NCI-H2029 treated with DMSO at 0.1 percent for 48 hours (cell line): ENCODE measurements at regions not wholly inside any gene's neighbourhood (a gene's known extent, or its start where the extent isn't known, plus 50 kb on each side); places are given as distances from the start of the nearest gene placed in this dataset.

Experiments used
- DNase-seq: peaks from one replicate; lab custom pipeline; 2025; lab: John Stamatoyannopoulos, UW

DNA sequence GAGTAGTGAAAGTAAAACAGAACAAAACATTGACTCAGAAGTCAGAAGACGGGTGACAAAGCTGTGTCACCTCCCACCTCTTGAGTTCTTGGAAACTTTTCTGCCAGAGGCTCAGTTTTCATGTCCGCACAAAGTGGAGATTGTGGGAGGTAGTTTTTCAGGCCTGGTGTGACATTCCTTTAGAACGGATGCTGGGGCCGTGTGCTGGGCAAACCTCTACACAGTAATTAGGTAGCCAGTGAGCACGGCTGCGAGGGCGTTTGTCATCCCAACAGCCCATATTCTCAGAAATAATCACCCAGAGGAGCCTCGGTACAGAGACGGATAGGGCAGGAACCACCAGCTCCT, 1054.4 kb downstream of the TBC1D22A start:
- DNase-seq = no peak

DNA sequence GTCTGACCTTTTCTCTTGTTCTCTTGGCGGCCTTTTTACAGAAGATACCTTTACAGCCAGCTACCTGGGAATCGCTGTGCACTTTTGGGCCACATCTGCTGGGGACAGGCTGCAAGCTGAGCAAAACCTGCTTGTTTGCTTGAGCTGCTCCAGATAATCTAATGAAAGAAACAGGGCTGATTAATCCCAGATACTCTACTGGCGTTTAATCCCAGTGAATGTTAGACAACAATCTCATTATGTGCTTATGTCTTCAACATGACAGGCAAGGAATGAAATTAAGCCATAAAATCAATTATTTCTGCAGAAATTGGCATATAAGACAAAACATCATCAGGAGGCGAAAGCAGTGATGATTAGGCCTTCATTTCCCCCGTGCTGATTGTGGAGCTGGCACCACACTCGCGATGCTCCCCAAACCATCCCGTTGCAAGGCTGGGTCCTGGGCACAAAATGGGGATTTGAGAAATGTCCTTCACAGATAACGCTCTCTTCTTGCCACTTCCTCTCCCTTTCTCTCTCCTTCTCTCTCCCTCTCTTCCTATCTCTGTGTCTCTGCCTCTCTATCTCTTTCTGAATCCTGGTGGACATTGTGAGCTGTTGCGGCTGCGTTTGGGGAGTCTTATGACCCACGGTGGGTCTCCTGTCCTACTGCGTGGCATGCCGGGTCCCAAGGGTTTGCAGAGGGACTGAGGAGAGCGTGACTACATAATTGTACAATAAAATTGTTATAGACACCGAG, 1053.8 kb downstream of the TBC1D22A start:
- DNase-seq = no peak

DNA sequence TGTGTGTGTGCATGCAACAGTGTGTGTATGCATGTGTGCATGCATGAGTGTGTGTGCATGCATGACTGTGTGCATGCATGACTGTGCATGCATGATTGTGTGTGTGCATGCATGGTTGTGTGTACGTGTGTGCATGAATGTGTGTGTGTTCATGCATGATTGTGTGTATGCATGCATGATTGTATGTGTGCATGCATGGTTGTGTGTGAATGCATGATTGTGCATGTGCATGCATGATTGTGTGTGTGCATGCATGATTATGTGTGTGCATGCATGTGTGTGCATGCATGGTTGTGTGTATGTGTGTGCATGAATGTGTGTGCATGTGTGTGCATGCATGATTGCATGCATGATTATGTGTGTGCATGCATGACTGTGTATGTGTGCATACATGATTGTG, 1052.0 kb downstream of the TBC1D22A start:
- no peak for DNase-seq

DNA sequence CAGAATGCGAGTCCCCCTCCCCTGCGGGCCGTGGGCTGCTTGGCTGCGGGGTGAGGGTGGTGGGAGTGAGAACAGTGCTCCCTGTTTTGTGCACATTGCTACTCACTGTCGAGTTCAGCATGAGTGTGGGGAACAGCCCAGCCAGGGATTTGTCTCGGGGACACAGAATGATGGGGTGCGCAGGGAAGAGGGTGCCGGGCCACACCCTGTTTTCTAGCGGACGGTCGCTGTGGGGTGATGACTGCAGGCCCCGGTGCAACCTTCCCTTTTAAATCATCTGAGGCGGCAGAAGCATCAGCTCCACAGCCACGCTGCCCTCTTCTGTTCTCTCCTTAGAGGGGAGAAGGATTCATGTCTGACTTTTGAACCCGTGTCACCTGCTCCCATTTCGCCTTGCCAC, 1051.2 kb downstream of the TBC1D22A start:
- DNase-seq = no peak

DNA sequence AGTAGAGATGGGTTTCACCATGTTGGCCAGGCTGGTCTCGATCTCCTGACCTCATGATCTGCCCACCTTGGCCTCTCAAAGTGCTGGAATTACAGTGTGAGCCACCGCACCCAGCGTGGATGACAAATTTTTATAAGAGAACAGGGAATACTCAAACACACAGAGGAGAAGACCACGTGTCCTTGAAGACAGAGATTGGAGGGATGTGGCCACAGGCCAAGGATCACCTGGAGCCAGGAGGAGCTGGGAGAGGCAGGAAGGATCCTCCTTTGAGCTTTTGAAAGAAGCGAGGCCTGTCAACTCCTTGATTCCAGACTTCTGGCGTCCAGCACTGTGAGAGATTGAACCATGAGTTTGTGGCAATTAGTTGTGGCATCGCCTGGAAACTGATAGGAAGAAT, 1049.5 kb downstream of the TBC1D22A start:
- DNase-seq = no peak

DNA sequence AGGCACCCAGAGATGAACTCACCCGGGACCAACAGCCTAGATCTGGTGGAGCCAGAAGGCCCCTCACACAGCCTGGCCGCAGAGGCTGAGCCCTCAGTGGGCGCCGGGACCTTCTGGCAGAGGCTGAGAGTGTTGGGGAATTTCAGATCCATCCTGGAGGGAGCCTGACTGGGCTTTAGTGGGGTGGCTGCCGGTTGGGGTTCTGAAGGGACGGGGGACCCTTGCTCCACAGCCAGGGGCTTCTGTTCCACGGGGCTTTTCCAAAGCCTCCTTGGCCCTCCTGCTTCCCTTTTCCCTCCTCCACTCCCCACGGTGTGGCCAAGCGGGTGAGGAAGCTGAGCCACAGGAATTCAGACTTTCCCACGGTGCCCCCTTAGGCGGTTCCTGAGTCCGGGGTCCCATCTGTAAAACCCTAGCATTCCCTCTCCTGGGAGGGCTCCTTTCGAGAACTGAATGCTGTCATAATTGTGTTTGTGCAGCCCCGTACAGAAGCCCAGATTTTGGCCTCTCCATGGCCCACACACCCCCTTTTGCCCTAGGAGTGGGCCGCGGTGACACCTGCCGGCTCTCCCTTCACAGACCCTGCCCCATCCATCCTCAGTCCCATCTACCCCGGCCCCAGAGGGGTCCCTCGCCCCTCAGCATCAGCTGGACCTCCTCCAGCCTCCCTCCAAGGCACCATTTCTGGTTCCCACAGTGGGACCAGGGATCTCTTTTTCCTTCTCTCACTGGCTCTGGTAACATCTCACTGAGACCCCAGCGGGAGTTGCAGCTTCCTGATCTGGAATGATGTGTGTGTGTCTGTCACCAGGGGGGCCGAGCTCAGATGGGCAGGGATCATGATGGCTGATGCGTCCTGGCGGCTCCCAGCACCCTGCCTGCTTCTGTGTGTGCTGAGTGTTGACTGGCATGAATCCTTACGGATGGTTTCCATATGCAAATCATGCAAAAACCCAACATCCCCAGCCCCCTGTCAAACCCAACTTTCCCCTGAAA, 1048.4 kb downstream of the TBC1D22A start:
- DNase-seq = no peak

DNA sequence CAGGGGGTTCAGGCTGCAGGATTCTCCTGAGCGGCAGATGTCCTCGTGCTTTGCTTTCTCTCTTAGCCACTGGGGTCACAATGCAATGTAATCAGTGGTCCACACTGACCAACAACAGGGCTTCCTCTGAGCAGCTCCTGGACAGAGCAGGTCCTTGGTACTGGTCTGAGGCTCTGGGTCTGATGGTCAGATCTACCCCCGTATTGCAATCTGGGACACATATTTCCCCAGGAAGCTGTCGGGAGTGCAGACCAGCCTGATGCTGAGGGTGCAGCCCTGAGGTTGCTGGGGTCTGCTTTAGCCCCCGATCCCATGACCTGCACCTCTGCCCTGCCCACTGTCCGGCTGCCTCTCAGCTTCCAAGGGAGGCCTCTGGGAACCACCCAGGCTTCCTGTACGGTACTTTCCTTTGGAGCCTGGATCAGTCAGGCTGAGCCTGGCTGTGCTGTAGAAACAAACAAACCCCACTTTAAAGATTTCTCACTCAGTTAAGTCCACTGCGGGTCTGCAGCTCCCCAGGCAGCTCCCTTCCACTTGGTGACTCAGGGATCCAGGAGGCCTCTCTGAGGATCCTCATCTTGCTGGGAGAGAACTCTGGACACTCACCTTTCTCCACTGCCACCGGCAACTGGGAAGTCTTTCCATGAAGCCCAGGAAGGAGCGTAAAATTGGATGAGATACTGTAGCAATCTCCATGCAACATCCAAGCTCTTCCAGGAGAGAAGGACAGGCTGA, 1046.6 kb downstream of the TBC1D22A start:
- no peak for DNase-seq

DNA sequence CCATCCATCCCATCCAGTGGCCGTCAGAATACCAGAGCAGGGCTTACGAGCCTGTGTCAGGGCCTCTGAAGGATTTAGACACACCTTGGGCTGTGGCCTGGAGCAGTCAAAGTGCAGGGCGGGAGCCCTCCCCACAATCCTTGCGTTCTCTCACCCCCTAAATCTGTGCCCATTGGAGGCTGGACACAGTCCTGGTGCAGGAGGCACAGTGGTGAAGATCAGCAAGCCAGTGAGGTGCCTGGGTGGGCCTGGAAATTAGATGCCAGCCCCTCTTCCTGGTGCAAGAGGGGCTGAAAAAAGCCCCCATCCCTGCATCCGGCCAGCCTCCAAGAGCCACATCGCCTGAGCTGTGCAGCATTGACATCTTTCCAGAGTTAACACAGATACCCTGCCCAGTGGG, 1045.8 kb downstream of the TBC1D22A start:
- no peak for DNase-seq

DNA sequence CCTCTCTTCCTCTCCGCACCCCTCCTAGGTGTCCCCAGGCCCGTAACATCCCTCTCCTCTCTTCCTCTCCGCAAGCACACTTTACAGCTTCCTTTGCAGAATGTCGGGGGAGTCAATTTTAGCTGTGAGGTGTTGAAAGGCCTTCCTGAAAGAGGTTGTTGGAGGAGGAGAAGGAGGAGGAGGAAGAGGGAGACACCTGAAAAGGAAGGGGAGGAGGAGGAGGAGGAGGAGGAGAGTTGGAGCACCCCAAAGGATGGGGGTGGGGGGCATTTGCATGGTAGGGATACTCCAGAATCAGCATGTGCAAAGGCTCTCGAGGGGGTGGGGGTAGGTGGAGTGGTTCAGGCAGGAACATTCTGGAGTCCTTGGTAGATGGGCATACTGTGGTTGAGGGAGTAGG, 1045.1 kb downstream of the TBC1D22A start:
- DNase-seq = no peak

DNA sequence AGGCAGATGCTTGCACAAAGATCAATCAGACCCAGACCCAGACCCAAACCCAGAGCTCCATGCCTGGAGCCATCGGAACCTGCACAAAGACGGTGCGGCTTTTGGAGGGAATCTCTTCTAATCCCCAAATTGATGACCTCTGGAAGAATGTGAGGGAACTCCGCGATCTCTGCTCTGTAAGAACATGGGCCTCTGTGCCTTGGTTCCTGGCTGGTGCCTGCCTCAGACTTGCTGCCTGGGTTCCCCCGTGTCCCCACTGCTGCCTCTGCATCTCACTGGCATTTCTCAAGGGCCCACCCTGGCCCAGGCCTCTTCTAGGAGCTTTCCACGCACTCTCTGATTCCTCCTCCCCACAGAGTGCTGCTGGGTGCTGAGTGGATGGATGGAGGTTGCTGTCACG, 1044.4 kb downstream of the TBC1D22A start:
- DNase-seq = no peak

DNA sequence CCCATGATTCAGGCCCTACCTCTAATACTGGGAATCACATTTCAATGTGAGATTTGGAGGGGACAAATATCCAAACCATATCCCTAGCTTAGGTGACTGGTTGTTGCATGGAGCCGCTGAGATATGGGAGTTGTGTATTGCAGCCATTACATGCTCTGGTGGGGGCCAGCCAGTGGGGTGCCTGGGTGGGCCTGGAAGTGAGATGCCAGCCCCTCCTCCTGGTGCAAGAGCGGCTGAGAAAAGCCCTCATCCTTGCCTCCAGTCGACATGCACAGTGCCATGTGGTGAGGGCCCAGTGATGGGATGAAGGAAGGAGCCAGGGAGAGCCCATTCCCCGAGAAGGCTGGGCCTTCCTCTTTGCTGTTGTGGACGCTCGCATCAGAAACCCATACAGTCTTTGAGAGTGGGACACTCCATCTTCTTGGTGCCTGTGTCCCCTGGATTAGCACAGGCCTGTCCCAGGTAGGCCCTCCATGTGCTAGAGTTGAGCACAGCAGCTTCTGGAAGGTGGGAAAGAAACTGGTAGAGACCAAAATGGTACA, 1043.0 kb downstream of the TBC1D22A start:
- no peak for DNase-seq

DNA sequence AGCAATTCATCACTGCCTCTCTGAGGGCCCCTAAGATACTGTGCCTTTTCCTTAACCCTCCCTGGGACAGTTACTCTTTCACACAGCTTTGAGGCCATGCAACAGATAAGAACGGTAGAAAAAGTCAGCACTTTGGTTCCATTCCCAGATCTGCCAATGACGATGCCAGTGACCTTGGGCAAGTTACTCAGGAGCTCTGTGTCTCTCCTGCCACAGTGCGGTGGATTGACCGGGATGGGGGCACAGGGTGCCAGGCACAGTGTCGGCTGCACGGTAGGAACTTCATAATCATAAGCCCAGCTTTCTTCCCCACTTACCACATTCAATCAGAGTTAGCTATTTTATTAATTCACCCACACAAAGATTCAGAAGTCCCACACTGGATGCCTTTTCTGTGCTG, 1041.8 kb downstream of the TBC1D22A start:
- no peak for DNase-seq

DNA sequence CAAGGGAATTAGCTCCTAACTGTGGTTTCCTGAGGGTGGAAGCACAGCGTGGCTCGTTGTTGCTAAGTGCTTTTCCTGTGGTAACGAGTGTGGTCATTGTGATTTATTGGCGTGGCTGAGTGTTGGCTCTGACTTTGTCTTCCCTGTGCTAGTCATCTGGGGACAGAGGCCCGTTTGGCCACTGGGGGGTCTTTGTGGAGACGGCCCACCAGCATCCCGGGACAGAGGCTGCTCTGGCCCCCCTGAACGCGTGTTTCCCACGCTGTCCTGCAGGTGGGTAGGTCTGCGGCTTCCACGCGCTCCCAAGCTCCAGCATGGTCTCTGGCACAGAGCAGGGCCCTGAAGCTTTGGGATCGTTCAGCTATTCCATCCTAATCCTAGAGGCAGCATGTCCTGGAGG, 1040.0 kb downstream of the TBC1D22A start:
- DNase-seq = no peak

DNA sequence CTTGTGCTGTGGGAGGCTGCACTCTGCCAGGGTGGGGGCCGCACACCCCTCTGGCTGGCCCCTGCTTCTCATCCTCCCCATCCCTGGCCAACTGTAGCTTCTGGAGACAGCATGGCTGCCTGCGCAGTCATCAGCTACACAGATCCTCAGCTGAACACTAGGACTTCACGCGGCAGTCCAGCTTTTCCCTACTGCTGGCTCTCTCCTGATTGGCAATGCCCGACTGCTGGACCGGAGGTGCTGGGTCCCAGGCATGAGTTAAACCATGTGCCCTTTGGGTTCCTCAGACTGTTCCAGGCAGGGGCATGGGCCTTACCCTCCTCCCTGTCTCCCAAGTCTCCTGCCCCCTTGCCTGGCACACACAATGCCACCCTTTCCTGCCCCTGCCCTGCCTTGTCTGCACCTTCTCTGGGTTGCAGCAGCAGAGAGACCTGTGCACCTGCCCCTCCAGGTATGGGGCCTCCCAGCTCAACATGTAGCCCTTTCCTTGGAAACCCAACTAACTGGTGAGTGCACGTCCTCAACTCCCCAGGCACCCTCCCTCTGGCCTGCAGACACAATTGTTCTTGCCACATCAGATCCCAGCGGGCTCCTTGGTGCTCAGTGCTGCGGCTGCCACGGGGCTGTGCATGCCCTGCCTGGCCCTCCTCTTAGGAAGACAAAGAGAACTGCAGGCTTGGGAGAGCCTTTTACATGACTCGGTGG, 1039.2 kb downstream of the TBC1D22A start:
- no peak for DNase-seq

DNA sequence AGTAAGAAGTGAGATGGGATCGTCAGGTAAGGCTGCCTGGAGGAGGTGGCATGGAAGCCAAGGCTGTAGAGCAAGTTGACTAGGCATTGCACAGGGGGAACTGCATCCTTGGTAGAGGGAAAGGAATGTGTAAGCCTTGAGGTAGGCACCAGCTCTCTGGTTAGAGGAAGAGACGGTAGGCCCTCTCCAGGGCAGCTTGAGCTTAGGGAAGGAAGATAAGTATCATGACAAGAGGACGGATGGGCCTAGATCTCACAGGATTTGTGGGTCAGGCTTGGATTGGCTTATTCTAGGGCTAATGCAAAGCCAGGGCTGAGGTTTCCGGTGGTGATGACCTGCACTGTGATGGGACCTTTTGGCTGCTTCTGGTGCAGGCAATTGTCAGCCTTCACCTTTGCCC, 1035.8 kb downstream of the TBC1D22A start:
- DNase-seq = no peak

DNA sequence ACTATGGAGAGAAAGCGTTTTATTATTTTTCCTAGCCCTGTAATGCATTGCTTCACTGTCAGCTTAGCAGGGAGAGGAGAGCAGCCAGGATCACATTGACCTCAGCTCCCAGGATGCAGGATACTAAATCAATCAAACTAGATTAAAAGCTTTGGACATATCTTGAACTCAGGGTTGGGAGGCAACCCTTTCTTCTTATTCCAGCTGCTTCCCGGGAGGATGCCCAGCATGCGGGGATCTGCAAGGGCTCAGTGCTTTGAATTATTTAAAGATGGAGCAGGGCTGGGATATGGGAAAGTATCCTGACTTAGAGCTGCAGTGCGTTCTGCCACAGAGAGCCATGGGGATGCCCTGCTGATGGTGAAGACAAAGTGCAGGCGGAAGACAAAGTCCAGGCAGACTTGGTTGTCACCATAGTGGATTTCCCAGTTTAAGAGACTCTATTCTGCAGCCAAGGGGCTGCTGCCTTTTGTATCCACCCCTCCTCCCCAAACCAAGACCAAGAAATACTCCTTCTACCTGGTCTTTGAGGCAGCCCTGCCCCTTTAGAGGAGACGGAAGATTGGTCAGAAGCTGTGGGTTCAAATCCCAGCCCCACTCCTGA, 1035.0 kb downstream of the TBC1D22A start:
- no peak for DNase-seq

DNA sequence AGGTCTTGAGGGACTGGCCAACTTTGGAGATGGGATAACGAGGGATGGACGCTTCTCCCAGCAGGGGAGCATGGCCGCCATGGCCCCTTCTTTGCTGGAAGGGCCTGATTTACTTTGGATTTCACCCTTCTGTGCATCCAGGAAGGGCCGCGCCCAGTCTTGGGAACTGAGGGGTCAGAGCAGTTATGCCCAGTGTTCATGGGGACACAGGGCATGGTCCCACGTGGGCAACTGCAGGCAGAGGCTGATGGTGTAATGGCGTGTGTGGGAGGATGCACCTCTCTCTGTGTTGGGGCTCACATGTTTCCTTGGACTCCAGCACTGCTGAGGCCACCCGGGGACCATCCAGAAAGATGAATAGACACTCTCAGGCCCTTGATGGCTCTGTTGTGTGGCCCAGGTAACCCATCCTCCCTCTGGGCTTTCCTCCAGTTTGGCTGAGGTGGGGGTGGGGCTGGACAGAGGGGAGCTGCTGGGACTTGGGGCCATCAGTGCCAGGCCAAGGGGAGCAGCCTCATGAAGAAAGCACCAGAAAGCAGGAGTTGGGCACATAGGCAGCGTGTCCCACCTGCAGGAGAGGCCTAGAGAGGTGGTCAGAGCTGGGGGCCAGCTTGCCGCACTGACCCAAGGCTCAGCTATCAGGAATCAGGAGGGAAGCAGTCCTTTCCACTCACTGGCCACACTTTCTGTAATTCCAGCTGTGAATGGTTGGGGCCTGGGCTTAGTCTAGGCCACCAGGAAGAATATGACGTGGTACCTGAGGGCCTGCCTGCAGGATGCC, 1033.9 kb downstream of the TBC1D22A start:
- DNase-seq = no peak

DNA sequence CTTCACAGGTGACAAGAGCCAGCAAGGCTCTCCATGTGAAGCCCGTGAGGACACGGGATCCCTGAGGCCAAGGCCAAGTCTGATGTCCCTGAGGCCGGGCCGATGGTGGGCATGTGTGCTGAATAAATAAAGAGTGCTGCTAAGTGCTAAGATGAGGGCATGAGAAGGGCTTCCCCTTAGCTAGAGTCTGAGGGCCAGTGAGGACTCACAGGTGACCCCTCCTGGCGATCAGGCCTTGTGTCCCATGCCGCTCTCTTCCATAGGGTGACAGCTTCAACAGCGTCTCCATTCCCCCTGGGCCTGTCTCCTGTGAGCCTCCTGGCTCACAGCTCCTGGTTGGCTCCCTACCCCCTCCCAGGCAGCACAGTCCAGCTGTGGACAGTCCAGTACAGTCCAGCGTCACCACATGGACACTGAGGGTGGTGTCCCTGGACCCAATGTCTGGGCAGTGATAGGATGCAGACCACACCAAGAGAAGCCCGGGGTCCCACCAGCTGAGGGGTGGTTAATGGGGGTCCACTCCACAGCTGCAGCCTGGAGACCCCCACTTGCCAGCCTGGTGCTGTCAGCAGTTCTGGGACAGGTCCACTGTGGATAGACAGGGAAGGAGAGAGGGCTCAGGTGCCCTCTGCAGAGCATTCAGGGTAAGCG, 1033.2 kb downstream of the TBC1D22A start:
- no peak for DNase-seq

DNA sequence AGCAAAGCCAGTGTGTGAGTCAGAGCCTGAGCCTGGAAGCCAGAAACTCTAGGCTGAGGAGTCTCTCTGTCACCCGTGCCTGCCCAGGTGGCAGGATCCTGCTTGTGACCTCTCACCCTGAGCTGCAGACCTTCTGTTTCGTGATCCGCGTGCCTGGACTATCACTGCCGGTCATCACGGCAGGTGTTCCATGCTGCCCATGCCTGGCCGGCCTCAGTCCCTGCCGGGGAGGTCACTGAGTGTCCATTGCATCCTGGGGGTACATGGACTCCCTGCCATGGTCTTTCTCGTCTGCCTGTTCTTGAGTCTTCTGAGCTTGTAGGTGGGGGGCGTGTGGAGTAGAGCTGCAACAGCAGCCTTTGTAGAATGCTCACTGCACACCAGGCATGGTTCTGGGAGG, 1032.4 kb downstream of the TBC1D22A start:
- DNase-seq = no peak
